COLO668 (cell line): ENCODE measurements at regions not wholly inside any gene's neighbourhood (a gene's known extent, or its start where the extent isn't known, plus 50 kb on each side); places are given as distances from the start of the nearest gene placed in this dataset.
"Not testable (repeated sequence)": the region's sequence is repeated elsewhere in the genome, so short reads cannot be mapped to it uniquely, and the experiment has no call there.

Experiments
- DNase-seq: peaks from one replicate; lab custom pipeline; 2025; ENCODE audit not compliant: unreplicated experiment; lab: John Stamatoyannopoulos, UW

DNA sequence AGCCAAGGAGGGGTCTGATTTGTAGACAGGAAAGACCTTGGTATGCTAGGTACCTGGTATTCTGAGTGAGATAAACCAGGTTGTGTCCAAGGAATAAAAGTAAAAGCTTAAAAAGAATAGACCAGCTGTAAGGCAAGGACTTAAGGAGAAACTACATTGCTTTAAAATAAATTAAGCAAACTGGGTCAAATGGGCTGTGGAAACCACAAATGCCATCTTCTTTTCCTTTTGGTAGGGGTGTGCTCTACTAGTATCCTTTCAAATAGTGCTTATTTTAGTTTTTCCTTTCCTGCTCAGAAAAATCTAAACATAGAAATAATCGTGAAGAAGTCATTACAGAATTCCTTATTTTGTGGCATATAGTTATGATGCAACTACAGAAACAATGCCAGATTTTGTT is 138.6 kb upstream of the KLF12 start:
- no peak for DNase-seq

DNA sequence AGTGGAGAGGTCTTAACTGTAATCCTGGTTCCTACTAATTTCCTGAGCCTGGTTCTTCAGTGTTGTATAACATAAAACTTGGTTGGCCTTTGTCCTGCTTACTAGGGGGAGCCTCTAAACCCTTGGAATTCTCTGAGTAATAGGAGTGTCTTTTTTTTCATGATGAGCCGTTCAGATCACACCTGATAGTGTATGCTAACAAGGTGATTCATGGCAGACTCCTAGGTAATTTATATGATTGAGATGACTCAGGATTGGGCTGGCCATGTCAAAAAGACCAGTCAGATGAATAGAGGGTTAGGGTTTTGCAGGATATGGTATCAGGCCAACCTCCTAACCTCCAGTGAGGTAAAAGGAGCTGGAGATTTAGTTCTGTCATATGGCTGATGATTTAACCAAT is 135.8 kb upstream of the KLF12 start:
- DNase-seq, result no peak

DNA sequence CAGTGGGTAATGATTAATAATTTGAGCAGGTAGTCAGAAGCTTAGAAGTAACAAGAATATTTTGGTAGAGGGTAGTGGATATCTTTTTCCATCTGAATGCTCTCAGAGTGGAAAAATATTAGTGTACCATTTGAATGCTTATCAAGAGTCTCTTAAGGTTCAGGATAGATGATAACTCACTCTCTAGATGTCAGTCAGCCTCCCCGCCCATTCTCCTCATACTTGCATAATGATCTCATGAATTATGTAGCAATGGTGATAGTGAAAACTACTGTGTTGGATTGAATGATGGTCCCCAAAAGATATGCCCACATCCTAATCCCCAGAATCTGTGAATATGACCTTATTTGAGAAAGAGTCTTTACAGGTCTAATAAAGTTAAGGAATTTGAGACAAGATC is 132.7 kb upstream of the KLF12 start:
- DNase-seq, result no peak

GRCh38 chr13:74266309-74266708 is 132.1 kb upstream of the KLF12 start:
- DNase-seq, result no peak

- no peak for DNase-seq
These were observed 130.1 kb upstream of the KLF12 start for GRCh38 chr13:74264333-74264732.

GRCh38 chr13:74260420-74260819 is 126.2 kb upstream of the KLF12 start:
- DNase-seq, result not testable (repeated sequence)

DNA sequence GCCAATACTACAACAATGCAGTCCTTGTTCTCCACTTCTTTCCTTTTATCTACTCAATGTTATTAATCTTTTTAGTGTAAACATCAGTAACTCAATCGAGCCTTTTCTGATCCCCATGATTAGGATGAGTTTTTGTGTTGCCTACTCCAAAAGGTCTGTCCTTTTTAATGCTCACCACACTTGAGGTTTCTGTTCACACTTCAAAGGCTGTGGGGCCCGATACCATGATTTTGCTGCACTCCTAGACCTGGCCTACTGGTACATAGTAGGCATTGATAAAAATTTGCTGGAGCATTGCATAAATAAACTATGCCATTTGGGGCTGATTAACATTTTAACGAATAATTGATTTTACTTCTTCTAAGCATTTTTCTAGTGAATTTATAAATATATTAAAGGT is 125.4 kb upstream of the KLF12 start:
- no peak for DNase-seq

GRCh38 chr13:74258961-74259360 is 124.8 kb upstream of the KLF12 start:
- DNase-seq, result no peak

GRCh38 chr13:74256969-74257368 is 122.8 kb upstream of the KLF12 start:
- DNase-seq, result no peak

DNA sequence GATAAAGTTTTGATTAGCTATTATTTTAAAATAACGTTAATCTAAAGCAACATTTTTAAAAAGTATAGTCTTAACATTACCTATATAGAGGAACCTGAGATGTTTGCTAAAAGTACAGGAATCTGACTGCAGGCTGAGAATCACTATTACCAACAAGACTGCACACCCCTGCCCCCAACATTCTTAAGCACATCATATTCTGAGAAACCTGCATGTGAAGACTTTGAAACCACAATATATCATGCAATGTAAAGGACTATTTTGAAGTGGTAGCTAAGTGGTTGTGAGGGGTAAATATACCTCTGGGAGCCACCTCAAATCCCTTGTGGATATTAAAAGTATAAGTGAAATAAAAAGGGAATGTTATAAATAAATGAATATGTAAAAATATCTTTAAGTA is 119.0 kb upstream of the KLF12 start:
- DNase-seq, result no peak

- DNase-seq, result no peak
These were observed 117.7 kb upstream of the KLF12 start for GRCh38 chr13:74251778-74252519.

DNA sequence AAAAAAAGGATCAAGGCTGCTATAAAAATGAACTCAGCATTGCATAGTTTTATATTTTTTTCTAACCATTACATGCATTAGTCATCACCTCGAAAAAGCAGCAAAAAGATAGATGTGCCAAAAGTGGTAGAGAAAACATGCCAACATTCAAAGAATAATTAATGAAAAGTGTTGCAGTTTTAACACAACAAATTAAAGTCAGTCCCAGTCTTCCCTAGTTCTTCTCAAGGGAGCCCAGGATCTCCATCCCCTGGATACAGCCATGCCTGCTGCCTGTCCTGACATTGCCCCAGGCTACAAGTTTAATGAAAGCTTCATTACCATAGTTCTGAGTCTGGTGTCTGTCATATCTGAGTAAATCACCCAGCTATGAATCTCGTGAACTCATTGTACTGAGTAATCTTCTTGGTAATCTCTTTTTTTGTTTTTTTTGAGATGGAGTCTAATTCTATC is 116.6 kb upstream of the KLF12 start:
- DNase-seq, result no peak

DNA sequence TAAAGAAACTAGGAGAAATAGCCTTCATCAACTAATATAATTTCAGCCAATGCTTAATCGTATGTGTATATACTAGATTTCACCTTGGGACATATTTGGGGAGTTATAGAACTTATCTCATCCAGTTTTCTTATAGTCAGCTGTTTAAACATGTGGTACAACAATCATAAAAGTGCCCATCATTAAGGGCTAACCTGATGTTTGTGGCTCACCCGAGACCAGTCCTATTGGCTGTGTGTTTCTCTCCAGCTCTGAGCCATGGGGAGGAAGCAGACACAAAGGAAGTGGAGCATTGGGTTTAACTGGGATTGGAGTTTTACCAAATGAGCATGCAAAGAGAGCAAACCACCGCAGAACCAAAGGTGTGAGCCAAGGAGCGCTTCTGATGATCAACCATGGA is 114.3 kb upstream of the KLF12 start:
- no peak for DNase-seq

DNA sequence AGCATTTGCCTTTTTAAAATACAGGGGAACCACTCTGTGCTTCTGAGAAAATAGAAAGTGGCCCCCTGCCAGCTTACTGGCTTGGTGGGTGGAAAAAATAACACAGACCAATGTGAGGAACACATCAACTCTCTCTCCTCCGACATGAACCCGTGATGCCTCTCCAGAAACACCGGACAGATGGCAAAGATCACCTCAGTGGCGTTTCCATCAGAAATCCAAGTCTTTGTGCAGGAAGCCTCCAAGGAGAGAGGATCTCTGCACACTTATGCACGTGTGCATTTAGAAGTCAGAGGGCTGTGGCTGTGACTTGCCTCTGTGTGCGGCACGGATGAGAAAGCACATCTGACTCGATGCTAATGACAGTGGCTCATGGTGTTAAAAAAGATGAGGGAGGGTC is 112.3 kb upstream of the KLF12 start:
- DNase-seq, result no peak

DNA sequence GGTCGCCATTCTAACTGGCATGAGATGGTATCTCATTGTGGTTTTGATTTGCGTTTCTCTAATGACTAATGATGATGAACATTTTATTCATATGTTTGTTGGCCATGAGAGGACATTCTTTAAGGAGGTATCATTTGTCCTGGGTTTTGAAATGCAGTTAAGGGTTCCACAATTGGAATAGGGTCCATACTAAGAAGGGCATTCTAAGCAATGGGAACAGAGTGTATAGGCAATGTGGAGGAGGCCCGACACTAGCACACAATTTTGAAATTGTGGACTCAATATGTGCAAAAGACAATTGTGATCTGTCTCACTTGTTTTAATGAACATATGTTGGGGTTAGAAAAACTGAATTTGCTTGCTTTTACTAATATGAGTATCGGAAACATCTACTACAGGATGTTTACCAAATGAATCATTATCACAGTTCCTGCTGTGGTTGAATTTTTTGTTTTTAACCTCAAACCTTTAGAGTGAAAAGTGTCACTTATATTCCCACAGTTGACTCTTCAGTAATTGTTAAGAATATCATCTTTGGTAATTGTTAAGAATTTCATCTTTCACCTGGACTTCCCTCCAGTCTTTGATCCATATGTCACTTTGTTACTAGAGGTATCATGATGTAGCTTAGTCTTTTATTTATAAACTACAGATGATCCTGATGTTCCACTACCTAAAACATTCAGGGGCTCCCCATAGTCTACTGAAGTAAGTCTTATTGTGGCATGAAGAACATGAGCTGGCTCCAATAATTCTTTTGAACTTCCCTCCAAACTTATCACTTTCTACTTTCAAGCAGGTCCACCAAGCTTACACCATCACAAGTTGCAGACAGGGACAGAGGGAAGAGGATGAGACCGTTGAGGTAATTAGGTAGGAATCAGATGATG is 109.7 kb upstream of the KLF12 start:
- no peak for DNase-seq

DNA sequence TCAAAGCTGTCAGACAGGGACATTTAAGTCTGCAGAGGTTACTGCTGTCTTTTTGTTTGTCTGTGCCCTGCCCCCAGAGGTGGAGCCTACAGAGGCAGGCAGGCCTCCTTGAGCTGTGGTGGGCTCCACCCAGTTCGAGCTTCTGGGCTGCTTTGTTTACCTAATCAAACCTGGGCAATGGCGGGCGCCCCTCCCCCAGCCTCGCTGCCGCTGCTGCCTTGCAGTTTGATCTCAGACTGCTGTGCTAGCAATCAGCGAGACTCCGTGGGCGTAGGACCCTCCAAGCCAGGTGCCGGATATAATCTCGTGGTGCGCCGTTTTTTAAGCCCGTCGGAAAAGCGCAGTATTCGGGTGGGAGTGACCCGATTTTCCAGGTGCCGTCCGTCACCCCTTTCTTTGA is 107.1 kb upstream of the KLF12 start:
- not testable (repeated sequence) for DNase-seq

DNA sequence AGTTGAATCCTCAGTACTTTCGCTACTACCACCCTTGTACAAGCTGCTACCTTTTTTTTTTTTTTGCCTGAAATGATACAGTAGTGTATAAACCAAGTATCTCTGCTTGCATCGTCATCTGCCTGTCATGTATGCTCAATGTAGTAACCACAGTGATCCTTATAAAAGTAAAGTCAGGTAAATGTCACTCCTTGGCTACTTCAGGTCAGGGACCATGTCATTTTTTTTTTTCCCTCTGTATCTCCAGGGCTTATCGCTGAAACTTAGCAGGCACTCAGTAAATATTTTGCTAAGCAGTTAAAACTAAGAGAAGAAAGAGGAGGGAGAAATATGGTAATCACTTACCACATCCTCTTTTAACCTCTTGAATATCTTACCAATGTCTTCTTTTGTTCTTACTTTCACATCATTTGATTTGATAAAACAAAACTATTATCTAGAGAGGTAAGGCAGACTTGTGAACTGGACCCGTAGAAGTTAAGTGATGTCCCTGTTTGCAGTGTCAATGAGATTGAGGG is 96.8 kb upstream of the KLF12 start:
- DNase-seq, result no peak

DNA sequence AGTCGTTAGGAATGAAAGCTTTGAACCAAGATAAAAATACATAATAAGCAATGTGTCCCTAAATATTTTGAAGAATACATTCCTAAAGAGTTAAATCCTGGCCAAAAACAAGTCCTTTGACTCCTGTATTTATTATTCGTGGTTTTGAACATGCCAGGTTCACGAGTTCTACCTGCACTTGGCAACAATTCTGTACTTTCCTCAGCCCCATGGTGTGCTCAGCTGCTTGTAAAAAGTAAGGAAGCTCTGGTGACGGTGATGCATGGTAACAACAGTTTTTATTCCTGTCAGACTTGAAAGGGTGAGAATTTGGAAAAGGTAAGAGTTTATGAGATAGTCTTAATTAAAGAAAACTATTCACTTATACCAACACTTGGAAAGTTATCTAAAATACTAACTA is 95.0 kb upstream of the KLF12 start:
- no peak for DNase-seq

- no peak for DNase-seq
These were observed 93.4 kb upstream of the KLF12 start for GRCh38 chr13:74227476-74228158.

- no peak for DNase-seq
These were observed 92.7 kb upstream of the KLF12 start for GRCh38 chr13:74226791-74227475.

DNA sequence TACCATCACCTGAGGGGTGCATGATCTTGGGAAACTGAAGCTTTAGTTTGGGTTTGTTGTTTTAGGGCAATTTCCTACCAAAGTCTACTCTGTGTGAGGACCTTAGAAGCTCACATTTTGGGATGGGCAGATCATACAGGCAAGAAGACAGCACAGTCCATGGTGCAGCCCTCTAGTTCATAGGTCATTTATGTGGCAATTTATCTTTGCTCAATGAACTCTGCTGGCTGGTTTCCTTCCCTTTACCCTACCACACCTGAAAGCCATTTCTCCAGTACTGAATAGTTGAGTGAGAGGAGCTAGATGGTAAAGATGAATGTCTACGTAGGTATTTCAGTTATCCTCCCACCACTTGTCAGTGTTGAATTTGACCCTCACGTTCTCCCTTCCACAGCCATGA is 87.5 kb upstream of the KLF12 start:
- DNase-seq, result no peak
